Hepatocyte (in vitro differentiated cells): ENCODE measurements at regions not wholly inside any gene's neighbourhood (a gene's known extent, or its start where the extent isn't known, plus 50 kb on each side); places are given as distances from the start of the nearest gene placed in this dataset.

ENCODE experiments used
- CTCF ChIP-seq: fragments of 200-600 bp; sonication (generic); IDR thresholded peaks from 2 replicates; pipeline ENCODE4 v1.5.1; 2016; ENCODE audit warnings: antibody characterized with exemption, mild to moderate bottlenecking; ENCODE audit not compliant: poor library complexity
- EZH2 ChIP-seq: fragments of 200-600 bp; sonication (generic); IDR thresholded peaks from 2 replicates; pipeline ENCODE4 v1.6.1; 2016; ENCODE audit warnings: antibody characterized with exemption, mild to moderate bottlenecking, borderline replicate concordance
- EZH2phosphoT487 ChIP-seq: fragments of 200-600 bp; sonication (generic); IDR thresholded peaks from one replicate; pipeline ENCODE4 v1.6.1; 2018; ENCODE audit warnings: antibody characterized with exemption, mild to moderate bottlenecking, low read depth, moderate library complexity; ENCODE audit not compliant: unreplicated experiment, severe bottlenecking

- TF ChIP-seq CTCF: no peak
- TF ChIP-seq EZH2: no peak
- TF ChIP-seq EZH2phosphoT487: no peak
Measured at GRCh38 chr13:34416971-34417380, 525.1 kb upstream of the NBEA start.
